GM15510 (cell line): ENCODE measurements at regions not wholly inside any gene's neighbourhood (a gene's known extent, or its start where the extent isn't known, plus 50 kb on each side); places are given as distances from the start of the nearest gene placed in this dataset.

Source experiments
- POLR2A ChIP-seq: IDR thresholded peaks from 3 replicates; pipeline ENCODE4 v1.6.1; 2011; ENCODE audit warnings: borderline replicate concordance; ENCODE audit not compliant: insufficient read length; ENCODE audit errors: extremely low read depth

GRCh38 chr2:8059255-8059654 is 622.6 kb upstream of the ID2 start:
- TF ChIP-seq POLR2A: no peak

GRCh38 chr2:8059794-8060193 is 622.1 kb upstream of the ID2 start:
- no peak for TF ChIP-seq POLR2A

DNA sequence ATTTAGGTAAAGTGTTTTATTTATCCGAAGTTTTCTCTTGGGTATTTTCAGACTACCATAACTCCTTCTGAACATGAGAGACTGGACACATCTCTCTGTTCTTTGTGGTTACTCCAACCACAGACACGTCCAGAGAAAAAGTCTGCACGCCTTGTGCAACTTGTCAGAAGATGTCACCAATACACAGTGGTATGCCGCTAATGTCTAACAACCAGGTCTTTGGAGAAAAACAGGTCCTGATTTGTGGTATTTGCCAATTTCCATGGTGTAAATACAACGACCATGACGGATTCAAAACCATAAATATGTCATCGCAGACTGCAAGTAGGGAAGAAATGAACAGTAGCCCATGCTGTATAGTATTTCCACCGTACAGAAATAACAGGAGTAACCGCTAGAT is 620.6 kb upstream of the ID2 start:
- no peak for TF ChIP-seq POLR2A

DNA sequence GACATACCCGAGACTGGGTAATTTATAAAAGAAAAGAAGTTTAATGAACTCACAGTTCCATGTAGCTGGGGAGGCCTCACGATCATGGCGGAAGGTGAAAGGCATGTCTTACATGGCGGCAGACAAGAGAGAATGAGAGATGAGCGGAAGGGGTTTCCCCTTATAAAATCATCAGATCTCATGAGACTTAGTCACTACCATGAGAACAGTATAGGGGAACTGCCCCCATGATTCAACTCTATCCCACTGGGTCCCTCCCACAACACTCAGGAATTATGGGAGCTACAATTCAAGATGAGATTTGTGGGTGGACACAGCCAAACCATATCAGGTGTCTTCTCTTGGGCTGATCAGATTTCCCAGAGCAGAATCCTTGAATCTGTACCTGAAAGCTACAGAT is 617.3 kb upstream of the ID2 start:
- no peak for TF ChIP-seq POLR2A

- no peak for TF ChIP-seq POLR2A
Measured at GRCh38 chr2:8065191-8065590, 616.7 kb upstream of the ID2 start.

GRCh38 chr2:8067784-8068336 is 614.0 kb upstream of the ID2 start:
- no peak for TF ChIP-seq POLR2A

DNA sequence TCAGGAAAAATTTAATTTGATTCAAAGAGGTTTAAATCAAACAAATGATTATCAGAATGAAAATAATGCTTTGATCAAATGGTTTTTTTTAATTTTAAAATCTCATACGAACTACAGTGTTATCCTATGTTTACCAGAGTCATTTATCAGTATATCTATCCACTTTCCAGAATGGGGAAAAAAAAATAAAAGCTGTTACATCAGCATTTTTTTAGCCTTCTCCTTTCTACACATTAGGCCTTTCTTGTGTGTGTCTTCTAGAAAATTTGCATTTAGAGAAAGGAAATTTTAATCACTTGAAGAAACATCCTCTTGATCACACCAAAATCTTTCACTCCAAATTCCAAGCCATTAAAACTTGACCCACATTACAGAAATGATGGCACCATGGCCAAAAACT is 608.9 kb upstream of the ID2 start:
- TF ChIP-seq POLR2A: no peak

DNA sequence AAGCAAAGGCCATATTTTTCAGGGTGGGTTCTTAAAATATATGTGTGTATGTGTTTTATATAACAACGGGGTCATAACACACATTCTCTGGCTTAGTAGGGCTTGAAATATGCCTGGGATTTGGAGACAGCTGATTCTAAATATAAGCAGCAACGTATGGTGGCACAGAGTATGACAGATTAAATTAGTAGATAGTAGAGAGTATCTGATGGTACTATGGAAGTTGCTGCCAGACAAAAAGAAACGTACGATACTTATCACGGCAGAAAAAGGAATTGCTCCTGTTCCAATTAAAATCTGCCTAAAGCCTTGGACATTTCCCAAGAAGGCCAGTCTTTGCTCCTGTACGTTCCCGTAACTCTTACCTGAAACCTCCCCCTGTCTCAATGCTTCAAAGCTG is 607.9 kb upstream of the ID2 start:
- no peak for TF ChIP-seq POLR2A

GRCh38 chr2:8076448-8077342 is 605.2 kb upstream of the ID2 start:
- TF ChIP-seq POLR2A: no peak

- TF ChIP-seq POLR2A: no peak
Measured at GRCh38 chr2:8078705-8079104, 603.2 kb upstream of the ID2 start.

GRCh38 chr2:8080063-8080462 is 601.8 kb upstream of the ID2 start:
- TF ChIP-seq POLR2A: no peak

- TF ChIP-seq POLR2A: no peak
Measured at GRCh38 chr2:8081130-8081529, 600.7 kb upstream of the ID2 start.

- no peak for TF ChIP-seq POLR2A
Measured at GRCh38 chr2:8082840-8083239, 599.0 kb upstream of the ID2 start.

- no peak for TF ChIP-seq POLR2A
Measured at GRCh38 chr2:8086357-8086756, 595.5 kb upstream of the ID2 start.

DNA sequence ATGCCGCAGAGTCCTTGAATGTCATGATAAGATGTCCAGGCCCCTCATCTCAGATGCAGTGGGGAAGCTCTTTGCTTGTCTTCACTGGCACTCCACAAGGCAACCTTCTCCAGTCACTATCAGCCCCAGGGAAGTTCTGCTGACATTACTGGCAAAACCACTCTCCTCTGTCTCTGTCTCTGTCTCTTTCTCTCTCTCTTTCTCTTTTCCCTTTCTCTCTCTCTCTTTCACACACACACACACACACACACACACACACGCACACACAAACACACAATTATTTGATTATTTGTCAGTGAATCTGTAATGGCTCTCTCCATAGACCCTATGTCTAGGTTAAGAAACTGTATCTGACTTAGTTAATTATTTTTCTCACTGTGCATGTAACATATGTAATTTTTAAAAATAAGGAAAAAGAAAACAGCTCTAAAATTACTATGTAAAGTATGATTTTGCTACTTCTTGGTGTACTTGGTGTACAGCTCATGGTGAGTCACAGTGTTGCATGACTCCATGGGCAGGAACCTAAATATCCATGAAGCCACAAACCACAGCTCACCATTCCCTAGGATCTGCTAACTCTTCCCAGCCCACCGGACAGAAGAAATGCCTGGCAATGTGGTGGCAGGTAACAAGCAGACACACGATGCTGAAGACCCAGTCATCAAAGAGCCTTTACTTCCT is 594.9 kb upstream of the ID2 start:
- TF ChIP-seq POLR2A: no peak

DNA sequence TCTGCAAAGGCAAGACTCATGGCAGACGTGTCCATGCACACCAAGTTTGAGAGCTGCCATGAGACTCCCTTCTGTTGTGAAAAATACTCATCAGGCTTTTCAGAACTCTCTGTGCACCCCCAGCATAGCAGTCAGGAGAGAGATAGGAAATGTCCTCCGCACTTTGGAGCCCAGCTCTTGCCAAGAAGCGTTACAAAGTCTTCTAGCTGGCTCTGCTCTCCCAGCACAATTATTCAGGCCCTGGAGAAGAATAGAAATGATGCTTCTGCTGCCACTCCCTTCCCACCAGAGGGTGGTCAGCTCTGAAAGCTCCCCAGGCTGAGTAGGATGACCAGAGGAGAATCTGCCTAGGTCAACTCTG is 594.4 kb upstream of the ID2 start:
- TF ChIP-seq POLR2A: no peak
